ENCODE measurements at regions not wholly inside any gene's neighbourhood (a gene's known extent, or its start where the extent isn't known, plus 50 kb on each side); places are given as distances from the start of the nearest gene placed in this dataset.
A peak's percentile ranks its signal among the peaks of the same experiment; 100 is the strongest.

GRCh38 chr12:67426067-67426466, 156.9 kb downstream of the CAND1 start:
- no peak for ATAC-seq
- intact Hi-C loops (cut with micrococcal nuclease), result no loop called here
- 0% methylated on average over 2 of the region's 2 CpGs for WGBS (ENCODE audit: insufficient coverage, low coverage, missing lambda C conversion rate)
- Histone ChIP-seq H3K36me3 (ENCODE audit: control insufficient read depth, insufficient read depth, low read length) (no peaks in the 10 kb centered on the region), H3K9ac (ENCODE audit: insufficient read depth in 1 of 2, low read depth in 2 of 2, low read length in 2 of 2) (no peak overlapping the region), H3K9me3 (replicated peaks; ENCODE audit: control insufficient read depth, insufficient read depth, low read depth, low read length) (no peaks in the 10 kb centered on the region), H3K79me2 (ENCODE audit: control insufficient read depth, insufficient read depth, low read length) (no peaks in the 10 kb centered on the region), H2AFZ (ENCODE audit: low read depth, low read length) (no peak overlapping the region), H3K27ac (ENCODE audit: extremely low read depth, low read depth, low read length) (no peak overlapping the region), H3K4me3 (no peak overlapping the region), H3K4me1 (replicated peaks in 1 of 2; ENCODE audit: control insufficient read depth in 2 of 2, insufficient read depth in 2 of 2, low read length in 2 of 2) (no peaks in the 10 kb centered on the region), H4K20me1 (replicated peaks; ENCODE audit: control insufficient read depth, insufficient read depth, low read length) (no peaks in the 10 kb centered on the region), H3K4me2 (ENCODE audit: insufficient read depth, low read length) (no peak overlapping the region), H3K27me3 (ENCODE audit: control insufficient read depth in 2 of 2, insufficient read depth in 2 of 2, low read length in 2 of 2) (no peaks in the 10 kb centered on the region), H3K9me1 (ENCODE audit: control insufficient read depth, insufficient read depth, low read length) (no peaks in the 10 kb centered on the region)
- TF ChIP-seq MLX (CRISPR knock-in tag; conservative IDR thresholded peaks at IDR 0.05), result no peak
- TF ChIP-seq OTX1 (CRISPR knock-in tag; IDR thresholded peaks at IDR 0.05), result no peak
- peak; percentile 55 for TF ChIP-seq USF2 (CRISPR knock-in tag; IDR thresholded peaks at IDR 0.05)
- peak; percentile 32; the same call in 1 of the 2 replicates for TF ChIP-seq BHLHE40 (IDR thresholded peaks at IDR 0.05; ENCODE audit: low read length)
- peak; percentile 26; the same call in 1 of the 2 replicates for TF ChIP-seq CBFA2T2 (conservative IDR thresholded peaks at IDR 0.05)
- peak; percentile 77 for TF ChIP-seq TOE1 (IDR thresholded peaks at IDR 0.05; ENCODE audit: borderline replicate concordance)
- no peak for TF ChIP-seq TOE1 (CRISPR knock-in tag; IDR thresholded peaks at IDR 0.05; ENCODE audit: borderline replicate concordance, low read depth)
- TF ChIP-seq TFE3 (CRISPR knock-in tag; IDR thresholded peaks at IDR 0.05), result peak; percentile 94
- TF ChIP-seq RAD51 (IDR thresholded peaks at IDR 0.05; ENCODE audit: borderline replicate concordance, low read depth), result peak; percentile 77
- in situ Hi-C loops (cut with MboI), result no loop called here
- FAIRE-seq, result no peak
- ChIA-PET CTCF (ENCODE audit: low intra/inter-chr PET ratio) (interaction anchor here (0.6 kb wide), 1 partner anchor 1139 kb away, joined by 3 read pairs; no protein-coding TSS in a partner anchor), POLR2A (no interaction called here)
- BruUV-seq (replicated peaks), result no TSS peak
- DNase-seq (ENCODE audit: extremely low read depth in 1 of 4, low spot score in 3 of 4), result no peak

Data from K562 (cell line).